Esophagus muscularis mucosa (tissue), 3 donors: ENCODE measurements at regions not wholly inside any gene's neighbourhood (a gene's known extent, or its start where the extent isn't known, plus 50 kb on each side); places are given as distances from the start of the nearest gene placed in this dataset.

Experiments used
- POLR2AphosphoS5 ChIP-seq, 2 donors: sonication (generic); formaldehyde crosslinking; IDR thresholded peaks; one replicate each; pipeline ENCODE4 v1.6.1; 2017; ENCODE audit warnings: antibody characterized with exemption in 2 of 2
- TF ChIP-seq, protein P1 (sequence below), 3 experiments: fragments of 200-600 bp in 2 of 3; fragments of 450-650 bp in 1 of 3; sonication (generic) in 2 of 3; IDR thresholded peaks; one replicate each; pipeline ENCODE4 v1.5.1; 2017 to 2019; ENCODE audit warnings: antibody characterized with exemption in 3 of 3, mild to moderate bottlenecking in 2 of 3, moderate library complexity in 1 of 3

DNA sequence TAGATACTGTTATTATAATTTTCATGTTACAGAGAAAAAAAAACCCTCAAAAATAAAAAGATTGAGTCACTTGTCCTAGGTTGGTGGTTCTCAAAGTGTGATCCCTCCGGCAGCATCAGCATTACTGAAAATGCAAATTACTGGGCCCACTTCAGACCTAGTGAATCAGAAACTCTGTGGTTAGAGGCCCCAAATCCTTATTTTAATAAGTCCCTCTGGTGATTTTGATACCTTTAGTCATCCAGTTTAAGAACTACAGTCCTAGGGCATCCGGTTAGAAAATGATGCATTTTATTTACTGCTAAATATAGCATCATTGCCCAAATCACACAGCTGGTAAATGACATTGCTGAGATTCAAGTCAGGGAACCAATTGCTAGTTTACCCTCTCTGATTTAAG, 203.7 kb upstream of the RUNX1 start:
- TF ChIP-seq, protein P1, sequence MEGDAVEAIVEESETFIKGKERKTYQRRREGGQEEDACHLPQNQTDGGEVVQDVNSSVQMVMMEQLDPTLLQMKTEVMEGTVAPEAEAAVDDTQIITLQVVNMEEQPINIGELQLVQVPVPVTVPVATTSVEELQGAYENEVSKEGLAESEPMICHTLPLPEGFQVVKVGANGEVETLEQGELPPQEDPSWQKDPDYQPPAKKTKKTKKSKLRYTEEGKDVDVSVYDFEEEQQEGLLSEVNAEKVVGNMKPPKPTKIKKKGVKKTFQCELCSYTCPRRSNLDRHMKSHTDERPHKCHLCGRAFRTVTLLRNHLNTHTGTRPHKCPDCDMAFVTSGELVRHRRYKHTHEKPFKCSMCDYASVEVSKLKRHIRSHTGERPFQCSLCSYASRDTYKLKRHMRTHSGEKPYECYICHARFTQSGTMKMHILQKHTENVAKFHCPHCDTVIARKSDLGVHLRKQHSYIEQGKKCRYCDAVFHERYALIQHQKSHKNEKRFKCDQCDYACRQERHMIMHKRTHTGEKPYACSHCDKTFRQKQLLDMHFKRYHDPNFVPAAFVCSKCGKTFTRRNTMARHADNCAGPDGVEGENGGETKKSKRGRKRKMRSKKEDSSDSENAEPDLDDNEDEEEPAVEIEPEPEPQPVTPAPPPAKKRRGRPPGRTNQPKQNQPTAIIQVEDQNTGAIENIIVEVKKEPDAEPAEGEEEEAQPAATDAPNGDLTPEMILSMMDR (IDR thresholded peaks at IDR 0.05) = no peak
- TF ChIP-seq POLR2AphosphoS5 (IDR thresholded peaks at IDR 0.05) = no peak
